Subcutaneous abdominal adipose tissue (tissue), 5 donors: ENCODE measurements at regions not wholly inside any gene's neighbourhood (a gene's known extent, or its start where the extent isn't known, plus 50 kb on each side); places are given as distances from the start of the nearest gene placed in this dataset.
"Not testable (repeated sequence)": the region's sequence is repeated elsewhere in the genome, so short reads cannot be mapped to it uniquely, and the experiment has no call there.

Source experiments
- H3K27ac ChIP-seq: one replicate; pipeline ENCODE4 v1.7.0; 2013; ENCODE audit warnings: low read depth, mild to moderate bottlenecking, inconsistent platforms, low read length, moderate library complexity
- H3K27me3 ChIP-seq, 5 donors: one replicate each; pipeline ENCODE4 v1.7.0; 2013; ENCODE audit warnings: low read length in 5 of 5, inconsistent platforms in 1 of 5; ENCODE audit not compliant: control insufficient read depth in 5 of 5, insufficient read depth in 4 of 5
- H3K36me3 ChIP-seq, 5 donors: one replicate each; pipeline ENCODE4 v1.7.0; 2013; ENCODE audit warnings: low read length in 5 of 5; ENCODE audit not compliant: control insufficient read depth in 5 of 5, insufficient read depth in 5 of 5
- H3K4me1 ChIP-seq, 5 donors: one replicate each; pipeline ENCODE4 v1.7.0; 2013; ENCODE audit warnings: low read length in 5 of 5, mild to moderate bottlenecking in 3 of 5, moderate library complexity in 1 of 5; ENCODE audit not compliant: control insufficient read depth in 5 of 5, insufficient read depth in 5 of 5
- H3K4me3 ChIP-seq, 5 donors: one replicate each; pipeline ENCODE4 v1.7.0; 2013; ENCODE audit warnings: low read length in 5 of 5, low read depth in 1 of 5
- H3K9ac ChIP-seq, 5 donors: one replicate each; pipeline ENCODE4 v1.7.0; 2013; ENCODE audit warnings: low read length in 5 of 5, mild to moderate bottlenecking in 4 of 5, moderate library complexity in 3 of 5
- H3K9me3 ChIP-seq, 5 donors: one replicate each; pipeline ENCODE4 v1.7.0; 2013; ENCODE audit warnings: low read length in 5 of 5; ENCODE audit not compliant: control insufficient read depth in 5 of 5
- donor health status: healthy.
- donor health status: healthy.
- donor health status: healthy.
- donor health status: healthy.
- donor health status: healthy.

DNA sequence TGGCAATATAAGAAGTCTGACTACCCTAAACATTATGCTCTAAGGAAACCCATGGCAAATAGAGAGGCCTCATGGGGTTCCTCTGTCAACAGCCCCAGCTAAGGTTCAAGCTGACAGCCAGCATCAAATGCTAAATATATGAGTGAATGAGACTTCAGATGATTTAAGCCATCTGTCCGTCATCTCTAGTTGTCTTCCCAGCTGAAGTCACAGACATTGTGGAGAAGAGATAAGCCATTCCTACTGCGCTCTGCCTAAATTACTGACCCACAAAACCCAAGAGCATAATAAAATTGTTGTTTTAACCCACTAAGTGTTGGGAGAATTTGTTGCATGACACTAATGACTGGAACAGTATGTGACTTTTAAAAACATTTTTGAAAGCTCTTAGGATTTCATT, 87.3 kb upstream of the IGSF10 start:
- Histone ChIP-seq H3K4me1 (peaks cover 5 to 24% (median 8%) of the 10 kb centered on the region in 5 donors), H3K9me3 (no peaks in the 10 kb centered on the region), H3K36me3 (no peaks in the 10 kb centered on the region), H3K27me3 (no peaks in the 10 kb centered on the region), H3K9ac (no peak overlapping the region), H3K4me3 (no peak overlapping the region), H3K27ac (no peak overlapping the region)

- Histone ChIP-seq H3K36me3 (no peaks in the 10 kb centered on the region), H3K27me3 (no peaks in the 10 kb centered on the region), H3K9ac (no peak overlapping the region), H3K9me3 (no peaks in the 10 kb centered on the region), H3K27ac (no peak overlapping the region), H3K4me3 (no peak overlapping the region), H3K4me1 (peaks cover 0 to 10% (median 5%) of the 10 kb centered on the region in 5 donors)
Observed at GRCh38 chr3:151544164-151544548, 83.3 kb upstream of the IGSF10 start.

GRCh38 chr3:151541178-151541577, 80.3 kb upstream of the IGSF10 start:
- H3K4me1 ChIP-seq = peaks cover 0 to 22% (median 13%) of the 10 kb centered on the region in 5 donors
- no peak overlapping the region for H3K27ac ChIP-seq
- H3K27me3 ChIP-seq = no peaks in the 10 kb centered on the region
- no peak overlapping the region for H3K9ac ChIP-seq
- H3K9me3 ChIP-seq = no peaks in the 10 kb centered on the region
- H3K4me3 ChIP-seq = no peak overlapping the region
- H3K36me3 ChIP-seq = no peaks in the 10 kb centered on the region

DNA sequence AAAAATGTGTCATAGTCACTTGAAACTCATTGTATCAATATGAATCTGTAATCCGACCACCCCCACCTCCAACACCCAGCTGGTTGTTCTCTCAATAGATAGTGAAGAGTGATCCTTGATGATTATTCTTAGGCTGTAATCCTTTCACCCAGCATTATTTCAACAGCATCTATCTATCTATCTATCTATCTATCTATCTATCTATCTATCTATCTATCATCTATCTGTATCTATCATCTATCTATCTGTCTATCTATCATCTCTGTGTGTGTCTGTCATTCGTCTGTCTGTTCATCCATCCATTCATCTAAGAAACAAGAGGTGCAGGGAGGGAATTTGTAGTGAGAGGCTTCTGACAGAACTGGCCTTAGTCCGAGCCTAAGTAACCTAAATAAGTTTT, 78.7 kb upstream of the IGSF10 start:
- Histone ChIP-seq H3K9ac (no peak overlapping the region), H3K36me3 (no peaks in the 10 kb centered on the region), H3K27me3 (no peaks in the 10 kb centered on the region), H3K9me3 (no peaks in the 10 kb centered on the region), H3K4me1 (peaks cover 0 to 19% (median 16%) of the 10 kb centered on the region in 5 donors), H3K4me3 (no peak overlapping the region), H3K27ac (peak overlapping the region; percentile 76)

- Histone ChIP-seq H3K9ac (peak overlapping the region in 2 of 5 donors; percentile 41 to 66), H3K4me3 (peak overlapping the region; percentile 24 to 60 (median 41)), H3K4me1 (peaks cover 0 to 19% (median 16%) of the 10 kb centered on the region in 5 donors), H3K36me3 (no peaks in the 10 kb centered on the region), H3K27me3 (no peaks in the 10 kb centered on the region), H3K27ac (peak overlapping the region; percentile 76), H3K9me3 (no peaks in the 10 kb centered on the region)
Observed at GRCh38 chr3:151538456-151539393, 77.9 kb upstream of the IGSF10 start.

DNA sequence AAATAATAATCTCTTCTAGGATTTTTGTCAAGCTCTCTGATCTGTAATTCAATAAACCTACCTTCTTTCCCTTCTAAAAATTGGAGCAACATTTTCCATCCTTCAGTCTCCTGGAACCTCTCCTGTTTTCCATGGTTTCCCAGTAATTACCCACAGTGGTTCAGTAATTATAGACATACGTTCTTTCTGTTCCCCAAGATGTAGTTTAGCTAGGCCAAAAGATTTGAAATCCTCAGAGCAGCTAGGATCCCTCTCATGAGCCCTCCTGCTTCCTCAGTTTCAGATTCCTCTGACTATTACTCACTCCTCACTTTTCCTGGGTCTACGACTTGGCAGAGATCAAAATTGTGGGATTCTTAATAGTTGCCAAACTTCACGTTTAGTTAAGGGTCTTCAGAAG, 76.9 kb upstream of the IGSF10 start:
- H3K9ac ChIP-seq = peak overlapping the region in 1 of 5 donors; percentile 41
- no peaks in the 10 kb centered on the region for H3K27me3 ChIP-seq
- peak overlapping the region; percentile 76 for H3K27ac ChIP-seq
- H3K9me3 ChIP-seq = no peaks in the 10 kb centered on the region
- peaks cover 0 to 19% (median 16%) of the 10 kb centered on the region in 5 donors for H3K4me1 ChIP-seq
- H3K36me3 ChIP-seq = no peaks in the 10 kb centered on the region
- H3K4me3 ChIP-seq = no peak overlapping the region

DNA sequence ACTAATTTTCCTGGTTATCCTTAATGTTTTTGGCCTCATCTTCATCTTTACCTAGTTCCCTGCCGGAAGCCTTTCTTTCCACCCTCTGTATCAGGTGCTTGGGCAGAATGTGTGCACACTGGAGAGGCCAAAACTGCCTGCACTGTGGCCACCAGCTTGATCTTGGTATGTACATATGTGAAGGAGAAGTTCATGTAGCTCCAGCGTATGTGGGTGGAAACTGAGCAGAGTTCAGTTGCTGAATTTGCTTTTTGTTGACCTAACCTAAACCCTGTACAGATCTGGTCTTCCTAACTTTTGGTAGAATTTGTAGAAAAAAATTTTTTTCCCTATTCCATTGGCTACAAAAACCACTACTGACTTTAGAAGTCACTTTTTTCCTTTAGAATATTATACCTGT, 65.9 kb upstream of the IGSF10 start:
- no peaks in the 10 kb centered on the region for H3K27me3 ChIP-seq
- H3K4me1 ChIP-seq = no peaks in the 10 kb centered on the region
- no peak overlapping the region for H3K4me3 ChIP-seq
- no peak overlapping the region for H3K9ac ChIP-seq
- no peaks in the 10 kb centered on the region for H3K9me3 ChIP-seq
- no peaks in the 10 kb centered on the region for H3K36me3 ChIP-seq
- no peak overlapping the region for H3K27ac ChIP-seq

- H3K4me1 ChIP-seq = no peaks in the 10 kb centered on the region
- H3K9me3 ChIP-seq = peaks cover 0 to 5% (median 0%) of the 10 kb centered on the region in 5 donors
- no peaks in the 10 kb centered on the region for H3K36me3 ChIP-seq
- no peak overlapping the region for H3K27ac ChIP-seq
- H3K27me3 ChIP-seq = no peaks in the 10 kb centered on the region
- no peak overlapping the region for H3K9ac ChIP-seq
- no peak overlapping the region for H3K4me3 ChIP-seq
Observed at GRCh38 chr3:151520105-151520504, 59.2 kb upstream of the IGSF10 start.

- H3K4me1 ChIP-seq, H3K27ac ChIP-seq, H3K4me3 ChIP-seq, H3K9me3 ChIP-seq, H3K27me3 ChIP-seq, H3K36me3 ChIP-seq, H3K9ac ChIP-seq: not testable (repeated sequence)
Observed at GRCh38 chr3:151511433-151511832, 50.6 kb upstream of the IGSF10 start.
